ENCODE measurements at regions not wholly inside any gene's neighbourhood (a gene's known extent, or its start where the extent isn't known, plus 50 kb on each side); places are given as distances from the start of the nearest gene placed in this dataset.
"Not testable (repeated sequence)": the region's sequence is repeated elsewhere in the genome, so short reads cannot be mapped to it uniquely, and the experiment has no call there.

GRCh38 chrX:41009850-41010846, 75.1 kb upstream of the USP9X start:
- Histone ChIP-seq H3K4me1 (ENCODE audit: low read depth) (peaks cover 11% of the 10 kb centered on the region), H3K9me3 (ENCODE audit: low read depth) (no peaks in the 10 kb centered on the region), H3K36me3 (no peaks in the 10 kb centered on the region), H3K27me3 (no peaks in the 10 kb centered on the region), H3K4me3 (no peak overlapping the region), H3K27ac (peak overlapping the region; percentile 76)
- peak; percentile 28 for TF ChIP-seq CTCF (IDR thresholded peaks at IDR 0.05; ENCODE audit: low read depth, low read length)
- peak; percentile 56 to 98 for DNase-seq (ENCODE audit: low read depth in 1 of 2, low spot score in 1 of 2)

- Histone ChIP-seq H3K4me3 (no peak overlapping the region), H3K27ac (no peak overlapping the region), H3K4me1 (ENCODE audit: low read depth) (peaks cover 11% of the 10 kb centered on the region), H3K9me3 (ENCODE audit: low read depth) (no peaks in the 10 kb centered on the region), H3K27me3 (no peaks in the 10 kb centered on the region), H3K36me3 (no peaks in the 10 kb centered on the region)
- DNase-seq (ENCODE audit: low read depth in 1 of 2, low spot score in 1 of 2) = peak in 1 of 2 donors; percentile 11
- no peak for TF ChIP-seq CTCF (IDR thresholded peaks at IDR 0.05; ENCODE audit: low read depth, low read length)
Measured at GRCh38 chrX:41014776-41015360, 70.4 kb upstream of the USP9X start.

DNA sequence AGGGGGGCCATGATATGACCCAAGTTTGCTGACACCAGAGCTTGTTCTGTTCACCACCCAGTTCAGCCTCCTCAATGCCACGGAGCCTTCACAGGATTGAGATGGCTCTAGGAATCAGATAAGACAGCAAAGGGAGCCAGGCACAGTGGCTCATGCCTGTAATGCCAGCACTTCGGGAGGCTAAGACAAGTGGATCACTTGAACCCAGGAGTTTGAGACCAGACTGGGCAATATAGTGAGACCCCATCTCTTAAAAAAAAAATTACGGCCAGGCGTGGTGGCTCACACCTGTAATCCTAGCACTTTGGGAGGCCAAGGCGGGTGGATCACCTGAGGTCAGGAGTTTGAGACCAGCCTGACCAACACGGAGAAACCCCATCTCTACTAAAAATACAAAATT, 67.5 kb upstream of the USP9X start:
- DNase-seq (ENCODE audit: low read depth in 1 of 2, low spot score in 1 of 2); H3K27me3 ChIP-seq; H3K9me3 ChIP-seq (ENCODE audit: low read depth); H3K27ac ChIP-seq; H3K4me3 ChIP-seq; H3K4me1 ChIP-seq (ENCODE audit: low read depth); H3K36me3 ChIP-seq: not testable (repeated sequence)

DNA sequence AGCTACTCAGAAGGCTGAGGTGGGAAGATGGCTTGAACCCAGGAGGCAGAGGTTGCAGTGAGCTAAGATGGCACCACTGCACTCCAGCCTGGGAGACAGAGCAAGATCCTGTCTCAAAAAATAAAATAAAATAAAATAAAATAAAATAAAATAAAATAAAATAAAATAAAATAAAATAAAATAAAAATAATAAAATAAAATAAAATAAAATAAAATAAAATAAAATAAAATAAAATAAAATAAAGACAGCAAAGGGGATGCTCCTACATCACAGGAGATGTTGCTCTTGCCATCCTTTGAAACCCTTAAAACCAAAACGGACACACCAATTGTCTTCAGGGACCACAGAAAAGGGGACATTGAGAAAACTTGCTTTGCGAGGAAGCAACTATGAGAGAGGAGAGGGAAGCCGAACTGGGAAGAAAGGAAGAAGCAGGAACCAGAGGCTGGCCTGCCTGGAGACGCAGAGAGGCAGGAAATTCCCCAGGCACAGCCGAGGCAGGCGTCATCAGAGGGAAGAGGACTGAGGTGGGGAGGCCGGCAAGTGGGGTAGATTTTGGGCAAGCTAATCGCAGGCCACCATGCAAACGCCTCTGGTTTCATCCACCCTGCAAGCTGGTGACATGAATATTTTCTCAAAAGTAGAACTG, 66.7 kb upstream of the USP9X start:
- not testable (repeated sequence) for H3K27me3 ChIP-seq; H3K27ac ChIP-seq; H3K4me3 ChIP-seq; H3K4me1 ChIP-seq (ENCODE audit: low read depth); H3K9me3 ChIP-seq (ENCODE audit: low read depth); H3K36me3 ChIP-seq
- peak in 1 of 2 donors; percentile 15 for DNase-seq (ENCODE audit: low read depth in 1 of 2, low spot score in 1 of 2)

- Histone ChIP-seq H3K4me1 (ENCODE audit: low read depth) (no peaks in the 10 kb centered on the region), H3K27me3 (no peaks in the 10 kb centered on the region), H3K4me3 (no peak overlapping the region), H3K9me3 (ENCODE audit: low read depth) (no peaks in the 10 kb centered on the region), H3K27ac (no peak overlapping the region), H3K36me3 (no peaks in the 10 kb centered on the region)
- no peak for DNase-seq (ENCODE audit: low read depth in 1 of 2, low spot score in 1 of 2)
- TF ChIP-seq CTCF (IDR thresholded peaks at IDR 0.05; ENCODE audit: low read depth, low read length) = no peak
Measured at GRCh38 chrX:41019041-41019392, 66.2 kb upstream of the USP9X start.

DNA sequence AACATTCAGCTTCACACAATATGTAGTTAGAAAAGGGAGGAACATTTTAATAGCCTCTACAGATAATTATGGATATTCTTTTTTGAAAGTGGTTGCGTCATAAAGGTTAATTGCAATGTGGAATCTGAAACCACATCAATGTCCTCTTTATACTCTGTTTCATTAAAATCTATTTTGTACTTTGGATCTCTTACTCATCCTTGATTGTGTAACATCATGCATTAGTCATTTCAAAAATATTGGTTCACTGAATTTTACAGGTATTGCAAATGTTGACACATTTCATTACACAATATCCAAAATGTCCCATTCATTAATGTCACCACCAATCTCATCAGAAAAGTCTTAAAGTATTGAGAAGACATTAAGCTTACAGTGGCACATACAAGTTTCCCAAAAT, 62.7 kb upstream of the USP9X start:
- Histone ChIP-seq H3K9me3 (ENCODE audit: low read depth) (no peaks in the 10 kb centered on the region), H3K27me3 (no peaks in the 10 kb centered on the region), H3K27ac (no peak overlapping the region), H3K36me3 (no peaks in the 10 kb centered on the region), H3K4me3 (no peak overlapping the region), H3K4me1 (ENCODE audit: low read depth) (peaks cover 19% of the 10 kb centered on the region)
- no peak for TF ChIP-seq CTCF (IDR thresholded peaks at IDR 0.05; ENCODE audit: low read depth, low read length)
- peak in 1 of 2 donors; percentile 29 for DNase-seq (ENCODE audit: low read depth in 1 of 2, low spot score in 1 of 2)

All from cardiac muscle cell (in vitro differentiated cells and primary cell).